A673 (cell line): ENCODE measurements at regions not wholly inside any gene's neighbourhood (a gene's known extent, or its start where the extent isn't known, plus 50 kb on each side); places are given as distances from the start of the nearest gene placed in this dataset.

Source experiments
- CTCF ChIP-seq: fragments of 300-800, 200-600 bp; sonication (generic); conservative IDR thresholded peaks from 2 replicates; pipeline ENCODE4 v1.5.1; 2017; ENCODE audit warnings: low read depth, mild to moderate bottlenecking, antibody characterized with exemption, low read length, moderate library complexity, mixed read lengths
- EZH2 ChIP-seq: fragments of 200-600 bp; sonication (generic); IDR thresholded peaks from 2 replicates; pipeline ENCODE4 v1.6.1; 2017; ENCODE audit warnings: borderline replicate concordance, low read depth, mild to moderate bottlenecking, mixed read lengths, antibody characterized with exemption, low read length; ENCODE audit not compliant: poor library complexity, severe bottlenecking

GRCh38 chr5:124872615-124873014 is 126.2 kb upstream of the ZNF608 start:
- no peak for TF ChIP-seq CTCF
- no peak for TF ChIP-seq EZH2
